HG02678 (cell line): ENCODE measurements at regions not wholly inside any gene's neighbourhood (a gene's known extent, or its start where the extent isn't known, plus 50 kb on each side); places are given as distances from the start of the nearest gene placed in this dataset.

Experiments used
- ATAC-seq: cut with Tn5 transposase; IDR thresholded peaks from one replicate; pipeline ENCODE4 v1.9.1; 2021; ENCODE audit warnings: mild to moderate bottlenecking, moderate library complexity; ENCODE audit not compliant: unreplicated experiment

DNA sequence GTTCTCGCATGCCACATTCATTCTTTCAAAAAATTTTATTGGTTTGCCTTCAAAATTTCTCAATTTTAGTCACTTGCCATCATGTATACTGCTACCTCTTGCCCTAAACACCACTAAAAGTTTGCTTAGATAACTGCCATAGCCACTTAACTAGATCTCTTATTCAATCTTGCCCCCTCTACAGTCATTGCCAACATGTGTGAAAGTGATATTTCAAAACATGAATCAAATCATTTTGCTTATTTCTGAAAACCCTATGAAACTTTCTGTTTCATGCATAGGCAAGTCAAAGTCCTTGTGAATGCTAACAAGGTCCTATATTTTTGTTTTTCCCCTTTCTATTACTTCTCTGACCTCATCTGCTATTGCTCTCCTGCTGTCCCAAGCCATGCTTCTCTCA is 397.1 kb downstream of the KCNJ3 start:
- no peak for ATAC-seq

- no peak for ATAC-seq
These were observed 381.9 kb downstream of the KCNJ3 start for GRCh38 chr2:155080373-155080772.

DNA sequence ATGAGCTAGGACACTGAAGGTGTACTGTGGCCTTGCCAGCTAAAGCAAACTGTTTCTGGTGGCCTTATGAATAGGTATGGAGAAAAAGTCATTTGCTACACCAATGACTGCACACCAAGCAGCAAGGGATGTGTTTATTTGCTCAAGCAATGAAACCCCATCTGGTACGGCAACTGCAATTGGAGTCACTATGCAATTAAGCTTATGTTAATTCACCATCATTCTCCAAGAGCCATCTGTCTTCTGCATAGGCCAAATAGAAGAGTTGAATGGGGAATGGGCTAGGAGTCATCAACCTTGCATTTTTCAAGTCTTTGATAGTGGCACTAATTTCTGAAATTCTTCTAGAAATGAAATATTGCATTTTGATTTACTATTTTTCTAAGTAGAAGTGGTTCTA is 372.0 kb downstream of the KCNJ3 start:
- no peak for ATAC-seq

GRCh38 chr2:155062922-155063258 is 364.4 kb downstream of the KCNJ3 start:
- ATAC-seq = no peak

DNA sequence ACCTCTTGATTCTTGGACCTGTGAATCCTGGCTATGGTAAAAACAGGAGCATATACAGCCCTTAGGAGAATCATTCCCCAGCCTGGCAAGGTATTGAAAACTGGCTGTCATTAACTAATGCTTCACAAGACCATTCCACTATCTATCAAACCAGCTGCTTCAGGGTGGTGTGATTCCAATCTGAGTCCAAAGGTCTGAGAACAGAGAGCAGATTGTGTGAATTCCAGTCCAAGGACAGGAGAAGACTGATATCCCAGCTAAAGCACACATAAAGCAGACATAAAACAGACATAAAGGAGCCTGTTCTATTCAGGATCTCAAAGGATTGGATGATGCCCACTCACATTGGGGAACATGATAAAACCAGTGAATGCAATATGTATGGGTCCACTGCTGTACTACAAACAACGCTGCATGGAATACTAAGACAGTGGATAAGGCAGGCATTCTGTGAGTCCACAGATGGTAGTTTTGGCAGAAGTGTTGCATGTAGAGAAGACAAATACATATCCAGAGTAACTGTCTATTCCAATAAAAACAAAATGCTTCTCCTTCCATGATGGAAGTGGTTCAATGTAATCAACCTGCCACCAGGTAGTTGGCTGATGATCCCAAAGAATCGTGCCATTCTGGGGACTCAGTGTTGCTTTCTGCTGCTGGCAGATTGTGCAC is 363.9 kb downstream of the KCNJ3 start:
- no peak for ATAC-seq

- ATAC-seq = no peak
These were observed 362.4 kb downstream of the KCNJ3 start for GRCh38 chr2:155060896-155061295.

DNA sequence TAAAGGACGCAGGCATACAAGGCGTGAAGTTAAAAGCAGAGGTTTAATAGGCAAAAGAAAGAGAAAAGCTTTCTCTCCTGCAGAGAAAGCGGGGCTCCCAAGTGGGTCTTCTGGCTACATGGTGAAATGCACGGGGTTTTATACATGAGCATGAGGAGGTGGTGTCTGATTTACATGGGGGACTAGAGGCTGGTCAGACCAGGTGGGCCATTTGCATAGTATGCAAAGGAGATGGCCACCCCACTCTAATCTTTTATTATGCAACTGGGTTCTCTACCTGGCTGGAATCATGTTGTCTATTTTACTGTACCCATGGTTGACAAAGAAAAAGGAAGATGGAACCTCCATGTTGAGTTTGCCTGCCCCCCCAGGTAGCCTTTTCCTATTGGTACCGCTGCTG is 356.2 kb downstream of the KCNJ3 start:
- no peak for ATAC-seq

DNA sequence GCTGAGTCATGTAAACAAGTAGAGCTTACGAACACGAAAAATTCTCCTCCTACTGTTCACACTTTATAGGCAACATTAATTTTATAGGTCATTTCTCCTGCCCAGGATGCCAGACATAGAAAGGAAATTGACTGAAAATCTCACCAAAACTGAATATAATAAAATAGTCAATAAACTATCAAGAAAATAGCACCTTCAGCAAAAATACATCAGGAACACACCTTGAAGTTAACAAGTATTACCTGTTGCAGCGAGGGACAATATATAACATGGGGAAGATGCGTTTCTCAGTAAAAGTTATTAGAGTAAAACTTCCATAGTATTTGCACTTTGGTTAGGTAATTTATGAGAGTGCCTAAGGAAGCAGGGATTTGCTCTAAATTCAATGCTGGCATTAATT is 344.6 kb downstream of the KCNJ3 start:
- ATAC-seq = no peak

- no peak for ATAC-seq
These were observed 336.8 kb downstream of the KCNJ3 start for GRCh38 chr2:155035308-155035707.

DNA sequence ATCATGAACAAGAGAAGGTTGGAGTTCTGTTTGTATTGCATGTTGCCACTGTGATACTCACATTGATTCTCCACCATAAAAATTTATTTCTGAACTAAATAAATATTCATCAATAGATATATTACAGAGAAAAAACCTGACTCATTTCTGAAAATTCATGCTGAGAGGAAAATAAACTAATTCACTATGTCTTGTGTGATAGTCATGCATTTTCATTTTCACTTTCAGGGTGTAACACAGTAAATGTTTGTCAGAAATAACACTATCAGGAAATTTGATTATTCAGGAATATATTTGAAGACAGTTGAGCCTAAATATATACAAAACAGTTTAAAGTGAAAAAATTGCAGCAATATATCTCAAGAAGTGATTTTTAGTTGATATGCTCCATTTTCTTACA is 335.2 kb downstream of the KCNJ3 start:
- no peak for ATAC-seq

DNA sequence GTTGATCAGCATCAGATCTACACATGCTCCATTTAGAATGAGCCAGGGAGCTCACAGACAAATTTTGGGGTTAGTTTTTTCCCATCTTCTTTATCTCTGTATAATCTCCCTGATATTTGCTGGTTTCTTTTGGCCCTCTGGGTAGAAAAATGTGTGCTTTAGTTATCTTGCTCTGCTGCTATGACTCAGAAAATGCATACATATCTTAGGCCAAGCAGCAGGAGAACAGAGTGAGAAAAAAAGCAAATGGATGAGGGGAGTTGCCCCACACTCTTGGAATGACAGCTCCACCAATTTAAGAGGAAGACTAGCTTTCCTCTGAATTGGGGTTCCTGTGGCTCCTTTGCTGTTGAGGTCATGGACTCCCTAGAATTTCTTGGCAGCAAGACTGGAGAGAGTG is 331.8 kb downstream of the KCNJ3 start:
- no peak for ATAC-seq

GRCh38 chr2:155026651-155027174 is 328.2 kb downstream of the KCNJ3 start:
- no peak for ATAC-seq

DNA sequence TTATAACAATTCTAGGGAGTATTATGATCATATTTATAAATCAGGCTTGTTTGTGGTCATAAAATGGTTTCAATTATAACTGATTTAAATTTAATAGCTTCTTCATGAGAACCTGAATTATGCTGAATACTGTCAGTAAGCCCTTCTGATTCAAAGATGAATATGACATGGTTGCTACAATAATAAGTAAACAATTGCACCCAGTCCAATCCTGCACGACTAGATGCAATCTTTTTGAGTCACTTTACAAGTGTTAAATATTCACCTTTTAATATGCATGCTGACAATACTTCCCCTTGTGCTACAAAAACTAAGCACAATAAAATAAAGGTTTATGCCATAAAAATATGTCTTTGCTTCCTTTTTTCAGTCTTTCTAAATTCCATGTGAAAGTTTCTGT is 325.2 kb downstream of the KCNJ3 start:
- no peak for ATAC-seq

DNA sequence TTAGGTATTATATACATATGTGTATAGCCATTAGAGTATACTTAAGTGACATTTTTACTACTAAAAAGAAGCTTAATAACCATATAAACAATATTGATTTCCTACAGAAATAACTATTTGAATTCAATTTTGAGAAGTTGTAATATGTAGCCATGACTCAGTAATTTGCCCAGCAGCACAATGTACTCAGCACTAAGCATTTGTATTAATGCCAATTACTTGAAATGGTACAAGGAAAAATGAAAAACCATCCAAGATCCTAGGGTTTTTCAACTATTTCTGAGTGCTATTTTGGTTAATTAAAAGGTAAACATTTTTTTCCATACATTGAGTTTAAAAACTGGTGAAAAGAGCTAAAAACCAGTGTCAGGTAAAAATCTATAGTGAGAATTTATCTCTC is 324.0 kb downstream of the KCNJ3 start:
- ATAC-seq = no peak

DNA sequence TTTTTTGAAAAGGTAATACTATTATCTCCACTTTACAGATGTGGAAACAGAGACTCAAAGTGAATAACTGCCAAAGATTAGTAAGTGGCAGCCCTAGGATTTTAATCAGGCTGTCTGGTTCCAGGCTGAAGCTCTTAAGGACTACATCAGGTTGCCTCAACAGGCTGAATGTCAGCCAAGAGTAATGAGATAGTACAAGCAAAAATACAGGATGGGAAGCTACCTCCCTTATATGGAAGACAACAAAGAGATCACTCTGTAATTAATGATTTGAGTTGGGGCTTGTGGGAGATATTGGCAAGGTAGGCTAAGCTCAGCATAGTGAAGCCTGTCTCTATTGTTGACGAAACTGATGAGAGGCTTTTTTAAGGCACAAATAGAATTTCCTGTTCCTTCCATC is 323.1 kb downstream of the KCNJ3 start:
- ATAC-seq = no peak

- no peak for ATAC-seq
These were observed 321.8 kb downstream of the KCNJ3 start for GRCh38 chr2:155020246-155020645.

- no peak for ATAC-seq
These were observed 312.4 kb downstream of the KCNJ3 start for GRCh38 chr2:155010925-155011324.

GRCh38 chr2:154995361-154995760 is 296.9 kb downstream of the KCNJ3 start:
- ATAC-seq = no peak

DNA sequence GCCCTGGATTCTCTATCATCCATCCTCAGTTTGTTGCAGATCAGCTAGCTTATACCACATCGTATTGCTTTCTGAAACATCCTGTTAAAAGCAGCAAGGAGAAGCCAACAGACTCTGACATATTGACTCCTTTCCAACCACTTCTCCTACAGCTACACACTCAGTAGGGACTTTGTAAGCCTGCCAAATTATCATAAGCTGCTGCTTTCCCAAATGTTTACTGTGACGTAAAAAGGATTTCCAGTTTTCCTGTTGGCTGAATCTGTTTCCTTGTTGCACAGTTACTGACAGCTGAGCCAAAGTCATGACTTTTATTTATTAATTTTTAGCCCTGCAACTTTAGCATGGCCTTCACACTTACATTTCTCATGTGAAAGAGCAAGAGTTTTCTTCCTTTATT is 294.3 kb downstream of the KCNJ3 start:
- no peak for ATAC-seq

DNA sequence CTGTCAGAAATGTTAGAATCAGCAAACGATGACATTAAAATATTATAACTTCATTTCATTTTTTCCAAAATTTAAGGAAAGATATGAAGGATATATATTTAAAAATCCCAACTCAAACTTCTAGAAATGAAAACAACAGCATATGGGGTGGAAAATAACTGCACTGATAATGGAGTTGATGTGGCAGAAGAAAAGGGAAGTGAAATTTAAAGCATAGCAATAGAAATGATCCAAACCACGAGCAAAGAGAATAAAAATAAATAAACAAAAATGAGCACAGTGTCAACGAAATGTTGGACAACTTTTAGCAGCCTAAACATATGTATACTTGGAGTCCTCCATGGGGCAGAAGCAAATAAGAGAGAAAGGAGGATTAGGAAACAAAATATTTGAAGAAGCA is 280.2 kb downstream of the KCNJ3 start:
- ATAC-seq = no peak

- ATAC-seq = no peak
These were observed 279.7 kb downstream of the KCNJ3 start for GRCh38 chr2:154978244-154978643.

DNA sequence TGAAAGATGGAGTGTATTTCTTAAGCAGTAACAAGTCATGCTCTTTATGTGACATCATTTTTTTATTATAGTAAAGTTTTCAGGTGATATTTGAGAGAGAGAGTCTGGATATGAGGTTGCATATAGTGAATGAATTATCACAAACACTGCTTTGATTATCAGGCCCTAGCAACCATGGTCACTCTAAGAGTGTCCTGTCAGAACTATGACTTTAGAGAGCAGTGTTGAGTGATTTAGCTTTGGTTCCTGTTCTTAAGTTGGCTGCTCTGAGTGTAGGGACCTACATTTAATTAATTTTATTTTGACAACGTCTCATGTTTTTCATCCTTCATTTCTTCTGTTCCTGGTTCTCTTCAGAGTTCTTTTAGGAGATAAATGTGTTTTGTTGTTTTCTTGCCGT is 275.5 kb downstream of the KCNJ3 start:
- no peak for ATAC-seq

DNA sequence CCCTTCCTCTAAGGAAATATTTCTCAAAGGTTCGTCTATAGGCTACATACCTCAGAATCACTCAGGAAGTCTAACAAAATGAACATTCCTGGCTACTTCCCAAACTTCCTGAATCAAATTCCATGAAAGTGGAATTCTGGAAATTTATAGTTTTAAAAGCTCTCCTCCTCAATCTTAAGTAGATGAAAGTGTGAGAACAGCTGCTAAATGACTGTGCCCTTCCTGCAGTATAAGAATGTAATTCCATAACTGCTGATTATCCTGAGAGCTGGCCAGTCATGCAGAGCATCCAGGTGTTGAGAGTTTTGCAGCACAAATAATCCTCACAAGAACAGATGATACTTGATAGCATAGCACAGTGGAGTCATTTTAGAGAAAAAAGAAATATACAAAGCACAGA is 265.0 kb downstream of the KCNJ3 start:
- no peak for ATAC-seq
